IMR-90 (cell line): ENCODE measurements at regions not wholly inside any gene's neighbourhood (a gene's known extent, or its start where the extent isn't known, plus 50 kb on each side); places are given as distances from the start of the nearest gene placed in this dataset.

Experiments used
- ATAC-seq: fragments of 200-7000 bp; cut with Tn5 transposase; 2 replicates; pipeline ENCODE4 v1.9.1; 2020; ENCODE audit warnings: low read depth, mild to moderate bottlenecking, moderate library complexity
- BruUV-seq: library from RNA; stranded (reverse); fragments of 400-500 nt; replicated peaks from 2 replicates; lab custom pipeline; 2021; lab: Mats Ljungman, UMichigan
- CTCF ChIA-PET: fragments of 300-600 bp; formaldehyde crosslinking; extraction: SDS; loops from one replicate; lab custom pipeline; 2021; ENCODE audit warnings: antibody characterized with exemption; lab: Yijun Ruan, JAX
- POLR2A ChIA-PET: fragments of 300-600 bp; sonication (Branson Sonifier 250); formaldehyde crosslinking; loops from one replicate; lab custom pipeline; 2022; ENCODE audit warnings: antibody characterized with exemption; ENCODE audit not compliant: unreplicated experiment; lab: Charles Lee
- DNase-seq: peaks from one replicate; pipeline ENCODE4 v3.0.0; 2013
- H2AFZ ChIP-seq: replicated peaks from 2 replicates; pipeline ENCODE3; 2013; ENCODE audit warnings: low read length, mild to moderate bottlenecking; ENCODE audit not compliant: poor library complexity
- H2AK5ac ChIP-seq: 2 replicates; pipeline ENCODE4 v1.6.1; 2013; ENCODE audit warnings: low read depth, low read length, inconsistent platforms
- H2AK9ac ChIP-seq: replicated peaks from 2 replicates; pipeline ENCODE3; 2013; ENCODE audit warnings: mild to moderate bottlenecking, low read depth, low read length, moderate library complexity; ENCODE audit not compliant: poor library complexity
- H2BK120ac ChIP-seq: 2 replicates; pipeline ENCODE4 v1.6.1; 2013; ENCODE audit warnings: low read depth, low read length, inconsistent platforms
- H2BK15ac ChIP-seq: 3 replicates; pipeline ENCODE4 v1.6.1; 2013; ENCODE audit warnings: low read depth, low read length, inconsistent platforms
- H2BK20ac ChIP-seq: 2 replicates; pipeline ENCODE4 v1.6.1; 2013; ENCODE audit warnings: low read depth, mild to moderate bottlenecking, inconsistent platforms, low read length, moderate library complexity
- H2BK5ac ChIP-seq: 2 replicates; pipeline ENCODE4 v1.6.1; 2013; ENCODE audit warnings: mild to moderate bottlenecking, low read depth, low read length, inconsistent platforms; ENCODE audit not compliant: poor library complexity, severe bottlenecking
- H3K14ac ChIP-seq: replicated peaks from 2 replicates; pipeline ENCODE4 v1.6.1; 2013; ENCODE audit warnings: low read depth, low read length, inconsistent platforms
- H3K18ac ChIP-seq: 2 replicates; pipeline ENCODE4 v1.6.1; 2013; ENCODE audit warnings: low read depth, low read length, control low read depth
- H3K23ac ChIP-seq: 2 replicates; pipeline ENCODE4 v1.6.1; 2013; ENCODE audit warnings: low read depth, low read length, inconsistent platforms
- H3K27ac ChIP-seq: 2 replicates; pipeline ENCODE4 v1.5.1; 2013; ENCODE audit warnings: mild to moderate bottlenecking, control low read depth, low read length; ENCODE audit not compliant: insufficient read depth
- H3K27me3 ChIP-seq: 2 replicates; pipeline ENCODE4 v1.6.1; 2013; ENCODE audit warnings: low read length; ENCODE audit not compliant: control insufficient read depth, insufficient read depth
- H3K36me3 ChIP-seq: 2 replicates; pipeline ENCODE4 v1.6.1; 2013; ENCODE audit warnings: low read length, mixed read lengths; ENCODE audit not compliant: control insufficient read depth, insufficient read depth
- H3K4ac ChIP-seq: 2 replicates; pipeline ENCODE4 v1.6.1; 2013; ENCODE audit warnings: low read depth, low read length, inconsistent platforms
- H3K4me1 ChIP-seq: 2 replicates; pipeline ENCODE4 v1.6.1; 2013; ENCODE audit warnings: low read length, mixed read lengths; ENCODE audit not compliant: control insufficient read depth, insufficient read depth
- H3K4me2 ChIP-seq: 2 replicates; pipeline ENCODE4 v1.6.1; 2013; ENCODE audit warnings: low read depth, mild to moderate bottlenecking, control low read depth, low read length, moderate library complexity
- H3K4me3 ChIP-seq: 2 replicates; pipeline ENCODE4 v1.5.1; 2013; ENCODE audit warnings: low read depth, mild to moderate bottlenecking, control low read depth, low read length, moderate library complexity; ENCODE audit not compliant: insufficient read depth
- H3K56ac ChIP-seq: 2 replicates; pipeline ENCODE4 v1.6.1; 2013; ENCODE audit warnings: low read length, inconsistent platforms; ENCODE audit not compliant: insufficient read depth; ENCODE audit errors: extremely low read depth
- H3K79me1 ChIP-seq, 2 experiments: 2 replicates each; pipeline ENCODE4 v1.6.1; 2013; ENCODE audit warnings: low read length in 2 of 2, inconsistent platforms in 1 of 2, low read depth in 1 of 2
- H3K9ac ChIP-seq: 2 replicates; pipeline ENCODE4 v1.6.1; 2013; ENCODE audit warnings: low read depth, low read length, control low read depth
- H3K9me1 ChIP-seq: 2 replicates; pipeline ENCODE4 v1.6.1; 2013; ENCODE audit warnings: low read length, inconsistent platforms; ENCODE audit not compliant: insufficient read depth
- H3K9me3 ChIP-seq: 2 replicates; pipeline ENCODE4 v1.6.1; 2013; ENCODE audit warnings: low read length; ENCODE audit not compliant: control insufficient read depth, insufficient read depth
- H4K20me1 ChIP-seq: 2 replicates; pipeline ENCODE4 v1.6.1; 2013; ENCODE audit warnings: low read length, inconsistent platforms; ENCODE audit not compliant: insufficient read depth
- H4K5ac ChIP-seq: 2 replicates; pipeline ENCODE4 v1.6.1; 2013; ENCODE audit warnings: mild to moderate bottlenecking, low read depth, low read length, control low read depth
- H4K8ac ChIP-seq, 2 experiments: 2 replicates each; pipeline ENCODE4 v1.6.1; 2013; ENCODE audit warnings: low read depth in 2 of 2, low read length in 2 of 2, control low read depth in 1 of 2, inconsistent platforms in 1 of 2
- H4K91ac ChIP-seq: 2 replicates; pipeline ENCODE4 v1.6.1; 2013; ENCODE audit warnings: low read depth, low read length, inconsistent platforms; ENCODE audit not compliant: insufficient read depth
- CEBPB ChIP-seq: IDR thresholded peaks from 2 replicates; pipeline ENCODE4 v1.6.1; 2012; ENCODE audit warnings: low read depth, low read length, improper control_type of control experiment
- CHD1 ChIP-seq: IDR thresholded peaks from 2 replicates; pipeline ENCODE4 v1.6.1; 2012; ENCODE audit warnings: low read depth, low read length, improper control_type of control experiment
- FOS ChIP-seq: fragments of 150-350 bp; IDR thresholded peaks from 2 replicates; pipeline ENCODE4 v1.6.1; 2016; ENCODE audit warnings: low read depth, low read length
- MAFK ChIP-seq: IDR thresholded peaks from 2 replicates; pipeline ENCODE4 v1.6.1; 2012; ENCODE audit warnings: low read depth, low read length, improper control_type of control experiment
- MAZ ChIP-seq: IDR thresholded peaks from 2 replicates; pipeline ENCODE4 v1.6.1; 2012; ENCODE audit warnings: low read depth, mild to moderate bottlenecking, low read length, improper control_type of control experiment, moderate library complexity, borderline replicate concordance
- MXI1 ChIP-seq: IDR thresholded peaks from 2 replicates; pipeline ENCODE4 v1.6.1; 2012; ENCODE audit warnings: low read depth, mild to moderate bottlenecking, low read length, moderate library complexity, borderline replicate concordance
- NFE2L2 ChIP-seq: fragments of 150-350 bp; IDR thresholded peaks from 2 replicates; pipeline ENCODE4 v1.6.1; 2016; ENCODE audit warnings: low read depth, mild to moderate bottlenecking, low read length
- POLR2A ChIP-seq: IDR thresholded peaks from 2 replicates; pipeline ENCODE4 v1.6.1; 2012; ENCODE audit warnings: mild to moderate bottlenecking, low read depth, low read length
- RAD21 ChIP-seq: IDR thresholded peaks from 2 replicates; pipeline ENCODE4 v1.6.1; 2012; ENCODE audit warnings: low read length, improper control_type of control experiment
- RCOR1 ChIP-seq: IDR thresholded peaks from 2 replicates; pipeline ENCODE4 v1.6.1; 2012; ENCODE audit warnings: mild to moderate bottlenecking, low read length, improper control_type of control experiment; ENCODE audit not compliant: insufficient replicate concordance
- SMC3 ChIP-seq: fragments of 150-350 bp; IDR thresholded peaks from 2 replicates; pipeline ENCODE4 v1.6.1; 2016; ENCODE audit warnings: low read depth, mild to moderate bottlenecking, antibody characterized with exemption, low read length, moderate library complexity
- WGBS, 2 experiments: methylation state at CpG; one replicate each; pipeline versions ENCODE4 v1.1.5 to v1.1.7; 2013; ENCODE audit warnings: missing lambda C conversion rate in 2 of 2; ENCODE audit not compliant: insufficient read length in 1 of 2; ENCODE audit errors: extremely low coverage in 2 of 2; 5-methylcytosine and 5-hydroxymethylcytosine counted together
- dilution Hi-C: fragments of 300-500 bp; cut with HindIII; formaldehyde crosslinking; loops from one replicate; pipeline ENCODE4 v1.14.3; 2018; ENCODE audit warnings: low sequenced_read_pairs; ENCODE audit not compliant: unreplicated experiment
- in situ Hi-C: fragments of 300-500 bp; cut with MboI; formaldehyde crosslinking; loops from 3 replicates; pipeline ENCODE4 v1.14.3; 2019; ENCODE audit warnings: low sequenced_read_pairs, inconsistent platforms, mixed read lengths
- intact Hi-C: fragments of 100-400 bp; cut with micrococcal nuclease; formaldehyde crosslinking; loops from 2 replicates; pipeline ENCODE4 v1.10.0; 2022
- TF ChIP-seq, protein P1 (sequence below): conservative IDR thresholded peaks from 2 replicates; pipeline ENCODE4 v1.5.1; 2012; ENCODE audit warnings: mild to moderate bottlenecking, low read depth, low read length, improper control_type of control experiment
- TF ChIP-seq, protein P2 (sequence below): fragments of 150-350 bp; IDR thresholded peaks from 2 replicates; pipeline ENCODE4 v1.6.1; 2016; ENCODE audit warnings: low read depth, mild to moderate bottlenecking, low read length, moderate library complexity, borderline replicate concordance
- TF ChIP-seq, protein P3 (sequence below): fragments of 150-350 bp; IDR thresholded peaks from 2 replicates; pipeline ENCODE4 v1.6.1; 2017; ENCODE audit warnings: mild to moderate bottlenecking, antibody characterized with exemption, low read length, low read depth

DNA sequence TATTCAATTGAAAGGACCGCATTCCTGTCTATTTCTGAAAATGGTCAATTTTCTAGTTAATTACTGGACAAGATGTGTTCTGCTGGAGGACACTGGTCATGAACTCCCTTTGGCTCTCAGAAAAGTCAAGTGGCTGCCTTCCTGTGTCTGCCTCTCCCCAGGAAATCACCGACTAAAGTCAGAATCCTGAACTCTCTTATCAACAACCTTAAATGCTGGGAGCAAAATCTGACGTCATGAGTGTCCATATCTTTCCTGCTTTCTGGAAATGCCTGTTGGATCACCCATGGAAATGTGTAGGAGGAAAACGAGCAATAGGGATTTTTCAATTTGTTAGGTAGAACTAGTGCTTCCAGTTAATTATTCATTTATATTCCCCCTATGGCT, 53.5 kb upstream of the PLCB1 start:
- Histone ChIP-seq H3K9ac (no peak overlapping the region), H2BK5ac (no peak overlapping the region), H3K23ac (peak overlapping the region; percentile 52; the same call in 1 of the 2 replicates), H3K4me3 (no peak overlapping the region), H3K4me2 (no peak overlapping the region), H3K18ac (peak overlapping the region; percentile 76; the same call in 1 of the 2 replicates), H3K14ac (no peak overlapping the region), H2BK120ac (no peak overlapping the region), H4K5ac (no peak overlapping the region), H3K36me3 (no peaks in the 10 kb centered on the region), H3K4me1 (peaks cover 4% of the 10 kb centered on the region), H2BK20ac (peak overlapping the region; percentile 20; the same call in 1 of the 2 replicates), H3K27me3 (no peaks in the 10 kb centered on the region; the same call in 1 of the 2 replicates), H4K20me1 (no peaks in the 10 kb centered on the region), H3K79me1 (no peaks in the 10 kb centered on the region), H3K9me3 (no peaks in the 10 kb centered on the region), H2AFZ (no peak overlapping the region), H3K56ac (no peak overlapping the region), H3K9me1 (no peaks in the 10 kb centered on the region), H3K27ac (no peak overlapping the region), H4K8ac (peak overlapping the region in 1 of 2 experiments; percentile 9; a peak in 2 of 4 replicates), H2AK9ac (no peak overlapping the region), H4K91ac (no peak overlapping the region), H2AK5ac (0 out of 2 replicates have a peak overlapping the region, but pooled peaks have one; percentile 13), H2BK15ac (no peak overlapping the region), H3K4ac (no peak overlapping the region)
- BruUV-seq = no TSS peak
- DNase-seq = no peak
- intact Hi-C loops (no loop called here), dilution Hi-C loops (no loop called here), in situ Hi-C loops (no loop called here)
- no CpG with 5 or more reads among the region's 4 CpGs for WGBS, 2 experiments
- TF ChIP-seq CHD1 (no peak), POLR2A (no peak), MAFK (no peak), RAD21 (no peak), CEBPB (no peak), FOS (no peak), SMC3 (no peak), MAZ (no peak), MXI1 (no peak), NFE2L2 (no peak), RCOR1 (no peak)
- TF ChIP-seq, protein P1, sequence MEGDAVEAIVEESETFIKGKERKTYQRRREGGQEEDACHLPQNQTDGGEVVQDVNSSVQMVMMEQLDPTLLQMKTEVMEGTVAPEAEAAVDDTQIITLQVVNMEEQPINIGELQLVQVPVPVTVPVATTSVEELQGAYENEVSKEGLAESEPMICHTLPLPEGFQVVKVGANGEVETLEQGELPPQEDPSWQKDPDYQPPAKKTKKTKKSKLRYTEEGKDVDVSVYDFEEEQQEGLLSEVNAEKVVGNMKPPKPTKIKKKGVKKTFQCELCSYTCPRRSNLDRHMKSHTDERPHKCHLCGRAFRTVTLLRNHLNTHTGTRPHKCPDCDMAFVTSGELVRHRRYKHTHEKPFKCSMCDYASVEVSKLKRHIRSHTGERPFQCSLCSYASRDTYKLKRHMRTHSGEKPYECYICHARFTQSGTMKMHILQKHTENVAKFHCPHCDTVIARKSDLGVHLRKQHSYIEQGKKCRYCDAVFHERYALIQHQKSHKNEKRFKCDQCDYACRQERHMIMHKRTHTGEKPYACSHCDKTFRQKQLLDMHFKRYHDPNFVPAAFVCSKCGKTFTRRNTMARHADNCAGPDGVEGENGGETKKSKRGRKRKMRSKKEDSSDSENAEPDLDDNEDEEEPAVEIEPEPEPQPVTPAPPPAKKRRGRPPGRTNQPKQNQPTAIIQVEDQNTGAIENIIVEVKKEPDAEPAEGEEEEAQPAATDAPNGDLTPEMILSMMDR = no peak
- TF ChIP-seq, protein P2, sequence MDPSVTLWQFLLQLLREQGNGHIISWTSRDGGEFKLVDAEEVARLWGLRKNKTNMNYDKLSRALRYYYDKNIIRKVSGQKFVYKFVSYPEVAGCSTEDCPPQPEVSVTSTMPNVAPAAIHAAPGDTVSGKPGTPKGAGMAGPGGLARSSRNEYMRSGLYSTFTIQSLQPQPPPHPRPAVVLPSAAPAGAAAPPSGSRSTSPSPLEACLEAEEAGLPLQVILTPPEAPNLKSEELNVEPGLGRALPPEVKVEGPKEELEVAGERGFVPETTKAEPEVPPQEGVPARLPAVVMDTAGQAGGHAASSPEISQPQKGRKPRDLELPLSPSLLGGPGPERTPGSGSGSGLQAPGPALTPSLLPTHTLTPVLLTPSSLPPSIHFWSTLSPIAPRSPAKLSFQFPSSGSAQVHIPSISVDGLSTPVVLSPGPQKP = no peak
- TF ChIP-seq, protein P3, sequence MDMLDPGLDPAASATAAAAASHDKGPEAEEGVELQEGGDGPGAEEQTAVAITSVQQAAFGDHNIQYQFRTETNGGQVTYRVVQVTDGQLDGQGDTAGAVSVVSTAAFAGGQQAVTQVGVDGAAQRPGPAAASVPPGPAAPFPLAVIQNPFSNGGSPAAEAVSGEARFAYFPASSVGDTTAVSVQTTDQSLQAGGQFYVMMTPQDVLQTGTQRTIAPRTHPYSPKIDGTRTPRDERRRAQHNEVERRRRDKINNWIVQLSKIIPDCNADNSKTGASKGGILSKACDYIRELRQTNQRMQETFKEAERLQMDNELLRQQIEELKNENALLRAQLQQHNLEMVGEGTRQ = no peak
- ChIA-PET POLR2A (no interaction called here), CTCF (no interaction called here)
- no peak; the same call in 1 of the 2 replicates for ATAC-seq
